ENCODE measurements at regions not wholly inside any gene's neighbourhood (a gene's known extent, or its start where the extent isn't known, plus 50 kb on each side); places are given as distances from the start of the nearest gene placed in this dataset.
"Not testable (repeated sequence)": the region's sequence is repeated elsewhere in the genome, so short reads cannot be mapped to it uniquely, and the experiment has no call there.

DNA sequence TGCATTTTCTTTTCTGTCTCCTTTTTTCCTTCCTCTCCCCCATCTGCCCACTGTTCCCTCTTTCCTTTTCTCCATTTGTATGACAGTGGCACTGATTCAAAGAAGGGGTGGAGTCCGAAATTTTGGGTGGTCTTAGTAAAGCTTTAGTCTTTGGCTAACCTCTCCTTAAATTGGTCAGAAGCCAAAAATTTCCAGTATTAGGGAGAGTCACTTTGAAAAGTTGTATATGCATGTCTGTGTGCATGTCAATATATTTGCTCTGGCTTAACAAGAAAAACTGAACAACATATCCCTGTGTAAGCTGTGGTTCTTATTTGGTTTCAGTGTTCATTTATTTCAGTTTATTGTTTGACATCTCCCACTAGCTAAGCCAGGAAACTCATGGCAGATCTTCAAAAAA is 314.8 kb upstream of the CXADR start:
- Mint-ChIP-seq H3K27me3 (no peaks in the 10 kb centered on the region), H3K27ac (no peak overlapping the region), H3K4me3 (no peak overlapping the region)

DNA sequence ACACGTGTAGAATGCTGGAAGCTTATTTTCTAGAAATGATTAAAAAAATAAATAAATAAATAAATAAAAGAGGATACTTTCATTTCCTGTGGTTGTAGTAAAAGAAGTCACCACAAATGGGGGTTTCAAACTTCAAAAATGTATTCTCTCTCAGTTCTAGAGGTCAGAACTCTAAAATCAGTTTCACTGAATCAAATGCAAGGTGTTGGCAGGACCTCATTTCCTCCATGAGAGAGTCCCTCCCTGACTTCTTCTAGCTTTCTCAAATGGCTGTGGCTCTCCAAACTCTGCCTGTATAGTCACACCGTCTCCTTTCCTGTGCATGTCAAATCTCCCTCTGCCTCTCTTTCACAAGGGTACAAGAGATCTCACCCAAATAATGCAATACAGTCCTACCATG is 312.6 kb upstream of the CXADR start:
- DNase-seq, result no peak
- no peaks in the 10 kb centered on the region for H3K4me1 Mint-ChIP-seq
- no peaks in the 10 kb centered on the region for H3K36me3 Mint-ChIP-seq
- no peaks in the 10 kb centered on the region for H3K27me3 Mint-ChIP-seq
- no peak overlapping the region for H3K27ac Mint-ChIP-seq
- no peak overlapping the region for H3K4me3 Mint-ChIP-seq
- H3K9me3 Mint-ChIP-seq, result peaks cover 5% of the 10 kb centered on the region

More for the DNA sequence above, 314.8 kb upstream of the CXADR start:
- Mint-ChIP-seq H3K4me1 (no peaks in the 10 kb centered on the region), H3K36me3 (no peaks in the 10 kb centered on the region), H3K9me3 (peaks cover 1% of the 10 kb centered on the region)
- DNase-seq, result no peak

DNA sequence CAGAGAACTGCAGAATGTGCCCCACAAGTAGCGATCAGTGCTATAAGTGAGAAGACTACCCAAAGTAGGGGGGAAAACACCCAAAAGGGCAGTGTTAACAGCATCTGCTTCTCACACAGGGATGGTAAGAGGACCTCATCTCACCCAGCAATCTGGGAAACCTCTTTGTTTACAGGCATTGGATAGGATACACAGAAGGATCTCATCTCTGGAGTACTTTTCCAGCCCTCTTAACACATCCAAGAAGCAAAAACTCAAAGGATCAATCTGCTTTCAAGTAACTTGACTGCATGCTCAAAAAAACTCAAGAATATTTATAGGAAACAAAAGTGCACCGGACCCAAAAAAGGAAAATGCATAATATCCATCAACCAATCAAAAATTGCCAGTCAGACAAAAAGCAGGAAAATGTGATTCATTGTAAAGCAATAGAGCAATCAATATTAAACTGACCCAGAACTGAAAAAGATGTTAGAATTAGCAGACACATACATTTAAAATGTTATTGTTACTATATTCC is 311.0 kb upstream of the CXADR start:
- Mint-ChIP-seq H3K27ac (no peak overlapping the region), H3K4me1 (no peaks in the 10 kb centered on the region), H3K27me3 (no peaks in the 10 kb centered on the region), H3K4me3 (no peak overlapping the region), H3K36me3 (no peaks in the 10 kb centered on the region), H3K9me3 (peaks cover 5% of the 10 kb centered on the region)
- no peak for DNase-seq

DNA sequence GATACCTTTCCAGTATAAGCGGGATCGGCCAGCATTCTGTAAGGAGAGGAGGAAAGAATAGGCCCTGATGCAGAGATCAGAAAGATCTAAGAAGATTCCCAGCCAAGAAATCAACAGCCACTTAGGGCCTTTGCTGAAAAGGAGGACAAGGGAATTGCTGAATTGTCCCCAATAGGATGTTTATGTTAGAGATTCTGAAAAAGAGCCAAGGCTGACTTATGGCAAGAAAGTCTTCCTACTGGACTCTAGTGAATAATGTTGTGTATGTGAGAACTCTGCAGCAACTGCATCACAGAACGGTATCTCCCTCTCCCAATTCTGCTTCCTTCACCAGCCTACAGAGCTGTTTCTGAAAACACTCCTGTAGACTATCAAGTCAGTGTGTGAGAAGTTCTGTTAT is 298.0 kb upstream of the CXADR start:
- no peaks in the 10 kb centered on the region for H3K36me3 Mint-ChIP-seq
- H3K27me3 Mint-ChIP-seq, result no peaks in the 10 kb centered on the region
- no peak overlapping the region for H3K4me3 Mint-ChIP-seq
- peaks cover 7% of the 10 kb centered on the region for H3K9me3 Mint-ChIP-seq
- DNase-seq, result no peak
- no peaks in the 10 kb centered on the region for H3K4me1 Mint-ChIP-seq
- no peak overlapping the region for H3K27ac Mint-ChIP-seq

DNA sequence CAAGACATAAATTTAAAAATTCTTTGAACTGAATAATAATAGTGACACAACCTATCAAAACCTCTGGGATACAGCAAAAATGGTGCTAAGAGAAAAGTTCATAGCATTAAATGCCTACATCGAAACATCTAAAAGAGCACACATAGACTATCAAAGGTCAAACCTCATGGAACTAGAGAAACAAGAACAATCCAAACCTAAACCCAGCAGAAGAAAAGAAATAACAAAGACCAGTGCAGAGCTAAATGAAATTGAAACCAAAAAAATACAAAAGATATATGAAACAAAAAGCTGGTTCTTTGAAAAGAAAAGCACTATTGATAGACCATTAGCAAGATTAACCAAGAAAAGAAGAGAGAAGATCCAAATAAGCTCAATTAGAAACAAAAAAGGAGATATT is 293.8 kb upstream of the CXADR start:
- not testable (repeated sequence) for H3K4me1 Mint-ChIP-seq, H3K36me3 Mint-ChIP-seq, H3K27me3 Mint-ChIP-seq, DNase-seq, H3K9me3 Mint-ChIP-seq, H3K27ac Mint-ChIP-seq, H3K4me3 Mint-ChIP-seq

DNA sequence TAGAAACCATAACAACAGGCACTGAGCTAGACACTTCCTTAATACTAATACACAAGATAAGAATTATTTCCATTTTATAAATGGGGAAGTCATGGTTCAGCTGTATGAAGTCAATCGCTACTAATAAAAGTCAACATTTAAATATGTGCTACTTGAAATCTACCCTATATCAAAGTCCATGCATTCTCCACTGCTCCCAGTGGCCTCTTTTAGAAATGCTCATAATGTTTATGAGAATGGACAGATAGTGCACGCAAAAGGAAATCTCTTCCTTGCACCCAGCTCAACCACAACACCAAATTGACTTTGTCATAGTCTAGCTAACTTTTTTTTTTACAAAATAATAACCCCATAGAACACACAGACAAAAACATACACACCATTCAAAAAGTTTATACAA is 281.7 kb upstream of the CXADR start:
- Mint-ChIP-seq H3K27ac (no peak overlapping the region), H3K9me3 (peaks cover 14% of the 10 kb centered on the region), H3K27me3 (no peaks in the 10 kb centered on the region), H3K4me1 (no peaks in the 10 kb centered on the region), H3K4me3 (no peak overlapping the region), H3K36me3 (no peaks in the 10 kb centered on the region)
- DNase-seq, result no peak

DNA sequence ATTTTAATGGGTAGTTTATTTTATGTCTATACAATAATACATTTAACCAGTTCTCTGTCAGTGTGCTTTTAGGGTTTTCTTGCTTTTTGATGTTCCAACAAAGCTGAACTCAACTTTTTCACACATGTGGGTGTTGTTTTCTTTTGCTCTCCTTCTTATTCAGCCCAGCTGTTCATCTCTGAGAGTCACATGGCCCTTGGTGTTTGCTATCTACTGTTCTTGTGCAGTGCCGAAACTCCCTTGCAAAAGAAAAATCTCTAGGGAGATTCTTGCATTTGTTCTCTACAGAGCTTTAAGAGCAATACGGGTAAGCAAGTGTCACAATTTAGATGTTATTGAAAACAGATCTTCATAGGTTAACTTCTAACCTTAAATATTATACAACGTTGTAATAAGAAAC is 281.1 kb upstream of the CXADR start:
- H3K27me3 Mint-ChIP-seq, result no peaks in the 10 kb centered on the region
- H3K27ac Mint-ChIP-seq, result no peak overlapping the region
- no peaks in the 10 kb centered on the region for H3K4me1 Mint-ChIP-seq
- peaks cover 14% of the 10 kb centered on the region for H3K9me3 Mint-ChIP-seq
- H3K4me3 Mint-ChIP-seq, result no peak overlapping the region
- no peak for DNase-seq
- H3K36me3 Mint-ChIP-seq, result no peaks in the 10 kb centered on the region

DNA sequence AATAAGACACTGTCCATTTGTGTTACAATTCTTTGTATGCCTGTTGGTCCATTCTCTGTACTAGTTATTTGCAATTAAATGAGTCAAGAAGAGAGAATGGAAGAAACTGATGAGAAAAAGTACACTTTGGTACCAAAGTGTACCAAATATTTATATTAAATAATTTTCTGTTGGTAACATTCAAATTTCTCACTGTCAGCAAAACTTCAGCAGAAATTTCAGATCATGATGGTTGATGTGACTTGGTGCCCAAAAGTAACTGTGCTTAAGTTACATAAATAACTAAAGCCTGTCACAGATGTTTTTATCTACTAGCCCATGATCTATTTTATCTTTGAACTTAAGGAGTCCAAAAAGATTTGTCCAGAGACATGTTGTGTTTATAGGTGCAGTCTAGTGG is 274.4 kb upstream of the CXADR start:
- H3K4me1 Mint-ChIP-seq, result no peaks in the 10 kb centered on the region
- no peak for DNase-seq
- H3K36me3 Mint-ChIP-seq, result no peaks in the 10 kb centered on the region
- H3K9me3 Mint-ChIP-seq, result peaks cover 3% of the 10 kb centered on the region
- no peak overlapping the region for H3K27ac Mint-ChIP-seq
- no peaks in the 10 kb centered on the region for H3K27me3 Mint-ChIP-seq
- H3K4me3 Mint-ChIP-seq, result no peak overlapping the region

DNA sequence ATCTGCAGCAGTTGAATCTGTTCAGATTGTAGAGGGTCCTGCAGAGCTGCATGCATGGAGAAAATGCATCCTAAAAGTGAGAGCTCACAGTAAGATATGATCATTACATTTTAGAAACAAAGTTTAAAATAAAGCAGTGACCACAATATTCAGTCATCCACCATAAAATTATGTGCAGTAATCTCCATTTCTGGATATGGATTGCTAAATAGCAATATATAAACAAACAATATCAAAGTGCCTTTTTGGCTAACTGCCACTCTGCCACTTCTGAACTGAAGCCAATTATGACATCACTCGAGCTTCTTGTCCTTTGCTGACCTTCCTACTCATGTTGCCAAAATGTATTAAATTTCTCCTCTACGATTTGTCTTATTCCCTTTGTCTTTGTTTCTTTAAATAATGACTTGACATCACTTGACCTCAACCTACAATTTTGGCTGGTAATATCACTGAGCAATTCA is 262.0 kb upstream of the CXADR start:
- peaks cover 2% of the 10 kb centered on the region for H3K9me3 Mint-ChIP-seq
- H3K27me3 Mint-ChIP-seq, result no peaks in the 10 kb centered on the region
- DNase-seq, result no peak
- H3K36me3 Mint-ChIP-seq, result no peaks in the 10 kb centered on the region
- no peaks in the 10 kb centered on the region for H3K4me1 Mint-ChIP-seq
- no peak overlapping the region for H3K27ac Mint-ChIP-seq
- no peak overlapping the region for H3K4me3 Mint-ChIP-seq

DNA sequence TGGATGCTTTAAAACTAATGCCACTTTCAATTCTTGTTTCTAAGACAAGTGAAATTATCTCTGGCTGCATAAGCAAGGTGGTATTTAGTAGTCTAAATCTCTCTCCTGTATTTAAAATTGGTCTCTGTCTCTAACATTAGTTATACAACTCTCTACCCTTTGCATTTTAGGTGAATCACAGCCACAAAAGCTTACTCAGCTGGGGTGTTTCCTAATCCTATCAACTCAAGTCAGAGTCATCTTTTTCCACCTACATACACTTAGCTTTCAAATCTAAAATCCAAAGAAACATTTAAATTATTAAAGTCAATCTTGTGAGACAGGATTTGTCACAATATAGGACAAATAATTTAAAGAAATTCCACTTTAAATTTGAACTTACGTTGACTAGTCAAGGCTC is 255.1 kb upstream of the CXADR start:
- Mint-ChIP-seq H3K27me3 (no peaks in the 10 kb centered on the region), H3K4me1 (no peaks in the 10 kb centered on the region), H3K4me3 (no peak overlapping the region), H3K9me3 (no peaks in the 10 kb centered on the region), H3K36me3 (no peaks in the 10 kb centered on the region), H3K27ac (no peak overlapping the region)
- DNase-seq, result no peak

DNA sequence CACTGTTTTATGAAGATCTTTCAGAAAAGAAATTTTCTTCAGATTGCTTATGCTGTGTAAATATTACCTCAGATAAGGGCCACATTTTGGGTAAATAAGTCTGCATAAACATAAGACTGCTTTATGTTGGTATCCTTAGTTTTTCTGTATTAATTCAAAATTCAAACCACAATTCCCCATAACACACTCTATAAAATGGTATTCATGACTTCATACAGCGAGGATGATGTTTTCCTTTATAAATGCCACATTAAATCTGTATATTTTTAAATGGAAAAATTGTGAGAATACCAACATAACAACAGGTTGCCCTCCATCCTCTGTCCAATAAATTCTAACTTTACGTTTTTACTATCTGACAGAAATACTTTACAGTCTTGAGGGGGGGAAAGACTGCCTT is 248.7 kb upstream of the CXADR start:
- H3K9me3 Mint-ChIP-seq, result no peaks in the 10 kb centered on the region

DNA sequence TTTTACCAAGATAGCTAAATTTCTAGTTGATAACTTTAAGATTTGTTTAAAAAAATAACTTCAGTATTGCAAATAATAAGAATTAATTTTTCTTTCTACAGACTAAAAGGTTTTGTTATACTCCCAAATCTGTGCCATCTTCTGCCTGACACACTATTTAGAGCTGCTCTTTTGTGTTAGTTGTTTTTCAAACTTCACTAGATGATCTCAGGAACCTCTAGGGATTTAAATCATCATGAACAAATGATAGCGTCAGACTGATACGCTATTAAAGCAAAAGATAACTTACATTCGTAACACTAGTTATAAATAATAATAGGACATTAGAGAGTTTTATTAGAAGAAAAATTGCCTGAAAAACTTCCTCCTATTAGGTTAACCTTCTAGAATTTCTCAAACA is 243.1 kb upstream of the CXADR start:
- no peak for DNase-seq
- no peaks in the 10 kb centered on the region for H3K36me3 Mint-ChIP-seq
- H3K4me3 Mint-ChIP-seq, result no peak overlapping the region
- H3K27ac Mint-ChIP-seq, result no peak overlapping the region
- H3K27me3 Mint-ChIP-seq, result no peaks in the 10 kb centered on the region
- H3K4me1 Mint-ChIP-seq, result no peaks in the 10 kb centered on the region
- H3K9me3 Mint-ChIP-seq, result peaks cover 2% of the 10 kb centered on the region

More for the DNA sequence above, 248.7 kb upstream of the CXADR start:
- no peak for DNase-seq
- no peak overlapping the region for H3K27ac Mint-ChIP-seq
- H3K4me3 Mint-ChIP-seq, result no peak overlapping the region
- no peaks in the 10 kb centered on the region for H3K36me3 Mint-ChIP-seq
- H3K4me1 Mint-ChIP-seq, result no peaks in the 10 kb centered on the region
- H3K27me3 Mint-ChIP-seq, result no peaks in the 10 kb centered on the region

DNA sequence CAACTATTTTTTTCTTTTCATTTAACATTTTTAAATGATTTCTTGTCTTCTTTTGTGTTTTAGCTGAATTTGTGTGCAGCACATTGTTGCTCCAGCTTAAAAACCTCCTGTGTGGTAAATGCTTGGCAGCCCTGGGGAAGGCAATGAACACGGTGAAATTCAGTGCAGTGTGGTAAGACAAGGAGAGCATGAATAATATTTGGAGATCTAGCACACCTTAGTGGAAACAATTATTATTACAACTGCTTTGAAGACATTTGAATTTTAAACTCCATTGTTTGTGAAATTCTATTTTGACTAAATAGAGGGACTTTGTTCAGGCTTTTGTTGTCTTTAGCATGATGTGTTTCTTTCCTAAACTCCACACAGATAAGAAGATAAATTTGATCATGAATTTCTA is 242.6 kb upstream of the CXADR start:
- no peak overlapping the region for H3K4me3 Mint-ChIP-seq
- no peak for DNase-seq
- no peaks in the 10 kb centered on the region for H3K36me3 Mint-ChIP-seq
- no peaks in the 10 kb centered on the region for H3K4me1 Mint-ChIP-seq
- no peak overlapping the region for H3K27ac Mint-ChIP-seq
- H3K9me3 Mint-ChIP-seq, result peaks cover 2% of the 10 kb centered on the region
- H3K27me3 Mint-ChIP-seq, result no peaks in the 10 kb centered on the region

DNA sequence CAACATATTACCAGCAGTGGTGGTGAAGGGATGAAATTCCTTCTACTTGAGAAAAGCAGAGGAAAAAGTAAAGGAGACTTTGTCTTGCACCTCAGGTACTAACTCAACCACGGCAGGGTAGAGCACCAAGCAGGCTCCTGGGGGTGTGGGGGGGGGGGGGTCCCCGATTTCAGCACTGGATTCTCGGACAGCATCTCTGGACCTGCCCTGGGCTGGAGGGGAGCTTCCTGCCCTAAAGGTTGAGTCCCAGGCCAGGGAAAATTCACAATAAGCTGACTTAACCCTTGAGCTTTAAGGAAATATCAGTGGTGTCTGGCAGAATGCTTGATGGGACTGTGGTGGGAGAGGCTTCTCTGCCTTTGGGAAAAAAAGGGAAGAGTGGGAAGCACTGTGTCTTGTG is 233.2 kb upstream of the CXADR start:
- H3K27me3 Mint-ChIP-seq, result no peaks in the 10 kb centered on the region
- peaks cover 33% of the 10 kb centered on the region for H3K9me3 Mint-ChIP-seq
- DNase-seq, result no peak
- H3K4me1 Mint-ChIP-seq, result no peaks in the 10 kb centered on the region
- H3K36me3 Mint-ChIP-seq, result no peaks in the 10 kb centered on the region
- H3K4me3 Mint-ChIP-seq, result no peak overlapping the region
- H3K27ac Mint-ChIP-seq, result no peak overlapping the region

DNA sequence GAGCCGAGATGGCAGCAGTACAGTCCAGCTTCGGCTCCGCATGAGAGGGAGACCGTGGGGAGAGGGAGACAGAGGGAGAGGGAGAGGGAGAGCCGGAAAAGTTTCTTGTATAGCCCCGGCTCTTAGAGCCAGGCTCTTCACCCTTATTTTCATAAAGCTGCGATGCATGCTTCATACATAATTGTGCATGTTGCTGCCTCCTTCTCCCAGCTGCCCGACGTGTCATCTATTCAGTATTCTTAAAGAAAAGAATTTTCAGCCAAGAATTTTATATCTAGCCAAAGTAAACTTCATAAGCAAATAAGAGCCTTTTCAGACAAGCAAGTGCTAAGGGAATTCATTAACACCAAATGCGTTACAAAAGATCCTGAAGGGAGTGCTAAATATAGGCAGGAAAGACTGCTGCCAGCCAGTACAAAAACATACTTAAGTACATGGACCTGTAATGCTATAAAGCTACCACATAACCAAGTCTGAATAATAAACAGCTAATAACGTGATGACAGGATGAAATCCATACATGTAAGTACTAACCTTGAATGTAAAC is 219.8 kb upstream of the CXADR start:
- peaks cover 17% of the 10 kb centered on the region for H3K9me3 Mint-ChIP-seq
- H3K36me3 Mint-ChIP-seq, H3K4me3 Mint-ChIP-seq, H3K27me3 Mint-ChIP-seq, H3K27ac Mint-ChIP-seq, DNase-seq, H3K4me1 Mint-ChIP-seq: not testable (repeated sequence)

DNA sequence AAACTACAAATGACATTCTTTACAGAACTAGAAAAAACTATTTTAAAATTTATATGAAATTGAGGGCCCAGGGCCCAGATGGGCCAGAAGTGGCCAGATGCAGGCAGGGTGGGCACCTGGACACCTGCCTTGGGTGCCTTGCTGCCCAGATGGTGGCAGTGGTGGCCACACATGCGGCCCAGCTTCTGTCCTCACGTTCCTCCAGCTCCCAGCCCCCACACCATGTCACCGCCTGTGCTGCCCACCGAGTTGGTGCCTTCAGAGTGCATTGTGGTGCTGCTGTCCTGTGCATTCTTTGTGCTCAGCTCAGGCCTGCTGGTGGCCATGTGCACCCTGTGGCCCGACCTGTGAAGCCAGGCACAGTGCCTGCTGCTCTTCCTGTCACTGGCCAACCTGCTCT is 216.8 kb upstream of the CXADR start:
- Mint-ChIP-seq H3K27ac (no peak overlapping the region), H3K27me3 (no peaks in the 10 kb centered on the region), H3K4me3 (no peak overlapping the region), H3K9me3 (peaks cover 17% of the 10 kb centered on the region), H3K4me1 (no peaks in the 10 kb centered on the region), H3K36me3 (no peaks in the 10 kb centered on the region)
- DNase-seq, result no peak

DNA sequence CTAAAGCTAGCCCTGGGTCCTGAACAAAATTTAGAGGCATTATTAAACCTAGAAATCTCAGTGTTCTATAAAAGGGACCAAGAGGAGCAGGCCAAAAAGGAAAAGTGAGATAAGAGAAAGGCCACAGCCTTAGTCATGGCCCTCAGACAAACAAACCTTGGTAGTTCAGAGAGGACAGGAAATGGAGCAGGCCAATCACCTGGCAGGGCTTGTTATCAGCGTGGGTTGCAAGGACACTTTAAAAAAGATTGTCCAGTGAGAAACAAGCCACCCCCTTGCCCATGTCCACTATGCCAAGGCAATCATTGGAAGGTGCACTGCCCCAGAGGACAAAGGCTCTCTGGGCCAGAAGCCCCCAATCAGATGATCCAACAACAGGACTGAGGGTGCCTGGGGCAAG is 213.3 kb upstream of the CXADR start:
- not testable (repeated sequence) for H3K27ac Mint-ChIP-seq, H3K4me3 Mint-ChIP-seq

More for the DNA sequence above, 213.3 kb upstream of the CXADR start:
- peaks cover 14% of the 10 kb centered on the region for H3K9me3 Mint-ChIP-seq
- not testable (repeated sequence) for H3K36me3 Mint-ChIP-seq, DNase-seq, H3K4me1 Mint-ChIP-seq, H3K27me3 Mint-ChIP-seq

Measured in activated naive CD8-positive, alpha-beta T cell treated with anti-CD3 and anti-CD28 coated beads for 36 hours (primary cell).